H7 (cell line): ENCODE measurements at regions not wholly inside any gene's neighbourhood (a gene's known extent, or its start where the extent isn't known, plus 50 kb on each side); places are given as distances from the start of the nearest gene placed in this dataset.

ENCODE experiments used
- DNase-seq: peaks from one replicate; pipeline ENCODE4 v3.0.0; 2012
- H3K27me3 ChIP-seq: 2 replicates; pipeline ENCODE4 v1.6.0; 2011; ENCODE audit warnings: mild to moderate bottlenecking, low read length; ENCODE audit not compliant: control insufficient read depth, insufficient read depth
- H3K36me3 ChIP-seq: replicated peaks from 2 replicates; pipeline ENCODE4 v1.5.1; 2011; ENCODE audit warnings: low read length; ENCODE audit not compliant: control insufficient read depth, insufficient read depth
- H3K4me3 ChIP-seq: 2 replicates; pipeline ENCODE4 v1.5.1; 2011; ENCODE audit warnings: low read depth, mild to moderate bottlenecking, control low read depth, low read length, moderate library complexity; ENCODE audit not compliant: insufficient read depth

GRCh38 chr7:156206174-156206573, 393.9 kb upstream of the SHH start:
- no peak for DNase-seq

GRCh38 chr7:156204820-156205219, 392.6 kb upstream of the SHH start:
- H3K4me3 ChIP-seq = no peak overlapping the region
- DNase-seq = no peak
- no peaks in the 10 kb centered on the region for H3K27me3 ChIP-seq
- H3K36me3 ChIP-seq = no peaks in the 10 kb centered on the region

More at GRCh38 chr7:156206174-156206573, 393.9 kb upstream of the SHH start:
- Histone ChIP-seq H3K27me3 (no peaks in the 10 kb centered on the region), H3K36me3 (no peaks in the 10 kb centered on the region), H3K4me3 (no peak overlapping the region)

DNA sequence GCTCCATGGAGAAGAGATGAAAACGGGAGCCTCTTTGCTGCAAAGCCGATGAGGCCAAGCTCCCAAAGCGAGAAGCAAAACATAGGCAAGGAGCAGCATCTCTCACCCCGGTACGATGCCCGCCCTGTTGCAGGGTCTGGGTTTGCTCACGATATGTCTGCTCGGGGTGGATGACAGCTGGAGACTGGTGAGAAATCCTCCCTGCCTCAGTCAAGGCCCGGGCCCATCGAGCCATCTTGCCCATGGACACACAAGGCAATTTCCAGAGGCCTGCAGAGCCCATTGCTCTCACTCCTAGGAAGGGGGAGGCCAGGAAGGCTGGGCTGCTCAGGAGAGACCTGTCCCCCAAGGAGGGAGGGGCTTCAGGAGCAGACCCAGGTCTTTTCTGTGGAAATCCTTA, 391.7 kb upstream of the SHH start:
- no peak for DNase-seq
- H3K36me3 ChIP-seq = no peaks in the 10 kb centered on the region
- H3K27me3 ChIP-seq = no peaks in the 10 kb centered on the region
- no peak overlapping the region for H3K4me3 ChIP-seq

GRCh38 chr7:156198277-156198676, 386.0 kb upstream of the SHH start:
- DNase-seq = no peak
- Histone ChIP-seq H3K27me3 (no peaks in the 10 kb centered on the region), H3K4me3 (no peak overlapping the region), H3K36me3 (no peaks in the 10 kb centered on the region)

GRCh38 chr7:156196649-156197048, 384.4 kb upstream of the SHH start:
- Histone ChIP-seq H3K4me3 (no peak overlapping the region), H3K27me3 (no peaks in the 10 kb centered on the region), H3K36me3 (no peaks in the 10 kb centered on the region)
- no peak for DNase-seq

DNA sequence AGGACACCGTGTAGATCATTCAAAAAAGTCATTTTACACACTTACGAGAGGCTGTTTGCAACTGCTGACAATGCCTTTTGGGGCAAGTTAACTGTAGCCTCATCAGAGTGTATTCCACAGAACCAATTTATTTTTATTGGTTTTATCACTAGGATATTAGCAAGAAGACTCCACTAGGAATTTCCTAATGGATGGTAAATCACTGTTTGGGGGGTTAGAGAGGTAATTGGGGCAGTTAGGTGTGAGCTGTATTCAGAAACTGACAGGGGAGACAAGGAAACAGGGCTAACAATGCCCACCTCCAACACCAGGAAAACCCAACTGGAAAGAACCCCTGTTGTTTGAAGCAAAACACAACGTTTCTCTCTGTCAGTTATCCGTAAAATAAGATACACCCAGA, 383.0 kb upstream of the SHH start:
- H3K4me3 ChIP-seq = no peak overlapping the region

DNA sequence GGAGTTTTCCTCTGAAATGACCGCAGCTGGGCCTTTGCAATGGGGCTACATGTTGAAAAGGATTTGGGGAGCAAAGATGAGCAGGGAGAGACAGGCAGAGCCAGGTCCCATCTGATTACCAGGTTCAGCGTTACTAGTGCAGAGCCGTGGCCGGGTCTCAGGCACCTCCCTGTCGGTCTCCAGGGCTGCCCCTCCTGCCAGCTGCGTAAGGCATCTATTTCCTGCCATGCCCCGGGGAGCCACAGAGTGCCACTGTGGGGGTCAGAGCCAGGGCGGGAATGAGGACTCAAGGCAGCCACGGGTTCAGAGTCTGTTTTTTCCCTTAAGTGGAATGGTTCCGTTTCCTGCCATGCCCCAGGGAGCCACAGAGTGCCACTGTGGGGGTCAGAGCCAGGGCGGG, 382.6 kb upstream of the SHH start:
- peak; percentile 58 for DNase-seq
- no peaks in the 10 kb centered on the region for H3K27me3 ChIP-seq
- no peaks in the 10 kb centered on the region for H3K36me3 ChIP-seq
- H3K4me3 ChIP-seq = no peak overlapping the region

More for the DNA sequence above, 383.0 kb upstream of the SHH start:
- no peak for DNase-seq
- no peaks in the 10 kb centered on the region for H3K36me3 ChIP-seq
- H3K27me3 ChIP-seq = no peaks in the 10 kb centered on the region

DNA sequence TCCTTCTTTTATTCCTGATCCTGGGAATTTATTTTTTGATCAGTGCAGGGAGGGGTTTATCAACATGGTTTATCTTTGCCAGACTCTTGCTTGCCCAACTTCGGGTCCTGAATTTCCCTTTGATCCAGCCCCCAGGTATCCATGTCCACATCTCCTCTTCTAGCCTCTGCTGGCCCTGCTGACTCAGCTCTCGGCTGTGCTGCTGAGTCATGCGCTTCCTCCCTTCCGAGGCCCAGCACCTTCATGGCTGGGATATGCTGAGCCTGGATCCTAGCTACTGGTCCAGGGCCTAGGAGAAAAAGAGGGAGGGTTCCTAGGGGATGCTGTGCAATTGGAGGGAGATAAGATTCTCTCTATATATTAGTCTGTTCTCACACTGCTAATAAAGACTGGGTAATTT, 380.7 kb upstream of the SHH start:
- Histone ChIP-seq H3K27me3 (no peaks in the 10 kb centered on the region), H3K4me3 (no peak overlapping the region), H3K36me3 (no peaks in the 10 kb centered on the region)
- DNase-seq = no peak

DNA sequence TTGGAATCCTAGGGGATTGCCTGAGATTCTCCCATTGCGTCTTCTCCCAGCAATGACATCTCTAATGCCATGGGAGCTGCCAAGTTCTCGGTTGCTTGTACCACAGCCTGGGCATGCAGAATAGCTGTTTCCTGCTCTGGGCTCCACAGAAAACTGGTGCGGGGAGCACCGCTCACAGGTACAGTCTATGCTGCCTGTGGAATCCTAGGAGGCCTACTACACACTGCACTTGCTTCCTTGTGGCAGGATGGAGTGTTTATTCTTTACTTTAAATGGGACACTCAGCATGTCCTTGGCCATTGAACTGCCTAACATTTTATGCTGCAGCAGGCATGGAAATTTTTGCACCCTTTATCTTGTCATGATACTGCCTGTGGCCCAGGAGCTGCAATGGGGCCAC, 378.8 kb upstream of the SHH start:
- no peaks in the 10 kb centered on the region for H3K27me3 ChIP-seq
- no peak for DNase-seq
- H3K36me3 ChIP-seq = no peaks in the 10 kb centered on the region
- H3K4me3 ChIP-seq = no peak overlapping the region

- Histone ChIP-seq H3K4me3 (no peak overlapping the region), H3K27me3 (no peaks in the 10 kb centered on the region), H3K36me3 (no peaks in the 10 kb centered on the region)
- DNase-seq = no peak
Observed at GRCh38 chr7:156185076-156185475, 372.8 kb upstream of the SHH start.

- H3K4me3 ChIP-seq = no peak overlapping the region
- no peaks in the 10 kb centered on the region for H3K27me3 ChIP-seq
- H3K36me3 ChIP-seq = no peaks in the 10 kb centered on the region
- no peak for DNase-seq
Observed at GRCh38 chr7:156184164-156184563, 371.9 kb upstream of the SHH start.

DNA sequence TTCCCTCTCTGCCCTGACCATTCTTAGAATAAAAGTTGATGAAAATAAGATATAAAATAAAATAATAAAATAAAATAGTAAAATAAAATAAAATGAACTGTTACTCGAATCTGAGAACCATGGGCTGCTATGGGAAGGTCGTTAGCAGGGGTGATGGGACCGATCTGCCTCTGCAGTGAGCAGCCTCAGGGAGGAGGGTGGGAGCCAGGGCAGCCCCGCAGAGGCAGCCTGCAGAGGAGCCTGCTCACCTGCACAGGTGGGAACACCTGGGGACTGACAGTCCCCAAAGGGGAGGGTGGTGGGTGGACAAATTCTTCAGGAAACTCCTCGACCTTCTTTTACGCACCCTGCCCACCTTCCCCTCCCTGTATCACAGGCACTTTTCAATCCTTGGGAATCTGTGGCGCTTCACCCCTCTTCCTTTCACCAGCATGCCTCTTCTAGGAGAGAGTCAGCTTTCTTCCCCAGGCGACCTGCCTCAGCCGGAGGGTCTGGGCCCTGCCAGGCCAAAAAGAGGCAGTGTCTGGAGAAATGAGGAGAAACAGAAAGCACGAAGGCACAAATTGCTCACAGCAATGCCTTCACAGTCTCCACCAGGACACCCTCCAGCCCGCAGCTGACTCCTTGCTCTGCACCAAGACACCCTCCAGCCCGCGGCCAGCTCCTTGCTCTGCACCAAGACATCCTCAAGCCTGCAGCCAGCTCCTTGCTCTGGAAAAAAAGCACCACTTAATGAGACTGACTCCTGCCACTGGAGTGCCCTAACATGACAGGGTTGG, 368.4 kb upstream of the SHH start:
- Histone ChIP-seq H3K36me3 (no peaks in the 10 kb centered on the region), H3K27me3 (no peaks in the 10 kb centered on the region), H3K4me3 (no peak overlapping the region)
- no peak for DNase-seq

DNA sequence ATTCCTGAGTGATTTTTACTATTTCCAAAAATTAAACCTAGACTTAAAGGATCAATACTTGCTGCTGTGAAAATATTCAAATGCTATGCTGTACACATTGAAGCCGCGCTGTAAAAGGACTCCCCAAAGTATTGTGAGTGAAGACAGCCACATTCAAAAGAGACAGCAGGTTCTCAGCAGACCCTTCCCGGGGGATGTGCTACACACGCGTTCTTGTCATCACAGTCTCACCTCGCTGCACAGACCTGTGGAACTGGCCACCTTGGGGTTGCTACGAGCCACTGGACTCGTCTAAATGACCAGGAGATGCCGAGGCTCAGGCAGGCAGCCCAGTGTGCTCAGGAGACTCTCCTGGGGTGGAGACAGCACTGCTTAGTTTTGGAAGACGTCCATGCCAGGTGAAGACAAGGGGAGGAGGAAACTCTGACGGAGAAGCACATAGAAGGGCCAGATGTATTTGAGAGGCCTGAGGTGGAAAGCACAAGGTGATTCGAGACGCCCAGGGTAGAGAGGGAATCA, 367.7 kb upstream of the SHH start:
- no peak for DNase-seq
- H3K36me3 ChIP-seq = no peaks in the 10 kb centered on the region
- no peak overlapping the region for H3K4me3 ChIP-seq
- H3K27me3 ChIP-seq = no peaks in the 10 kb centered on the region

GRCh38 chr7:156178857-156179256, 366.6 kb upstream of the SHH start:
- no peaks in the 10 kb centered on the region for H3K36me3 ChIP-seq
- no peak overlapping the region for H3K4me3 ChIP-seq
- no peaks in the 10 kb centered on the region for H3K27me3 ChIP-seq
- no peak for DNase-seq

- Histone ChIP-seq H3K36me3 (no peaks in the 10 kb centered on the region), H3K27me3 (no peaks in the 10 kb centered on the region)
- DNase-seq = peak; percentile 48
Observed at GRCh38 chr7:156178214-156178613, 366.0 kb upstream of the SHH start.

More at GRCh38 chr7:156178214-156178613, 366.0 kb upstream of the SHH start:
- no peak overlapping the region for H3K4me3 ChIP-seq
